Choroid plexus epithelial cell (primary cell): ENCODE measurements at regions not wholly inside any gene's neighbourhood (a gene's known extent, or its start where the extent isn't known, plus 50 kb on each side); places are given as distances from the start of the nearest gene placed in this dataset.

Experiments
- DNase-seq: peaks from one replicate; pipeline ENCODE4 v3.0.0-alpha.2; 2010; ENCODE audit warnings: low read depth
- H3K4me3 ChIP-seq: 2 replicates; pipeline ENCODE4 v1.5.1; 2011; ENCODE audit warnings: low read depth, mild to moderate bottlenecking, control low read depth, low read length, moderate library complexity
- TF ChIP-seq, protein P1 (sequence below): conservative IDR thresholded peaks from 2 replicates; pipeline ENCODE4 v1.5.1; 2011; ENCODE audit warnings: low read depth, mild to moderate bottlenecking, control low read depth, inconsistent platforms, low read length, moderate library complexity

DNA sequence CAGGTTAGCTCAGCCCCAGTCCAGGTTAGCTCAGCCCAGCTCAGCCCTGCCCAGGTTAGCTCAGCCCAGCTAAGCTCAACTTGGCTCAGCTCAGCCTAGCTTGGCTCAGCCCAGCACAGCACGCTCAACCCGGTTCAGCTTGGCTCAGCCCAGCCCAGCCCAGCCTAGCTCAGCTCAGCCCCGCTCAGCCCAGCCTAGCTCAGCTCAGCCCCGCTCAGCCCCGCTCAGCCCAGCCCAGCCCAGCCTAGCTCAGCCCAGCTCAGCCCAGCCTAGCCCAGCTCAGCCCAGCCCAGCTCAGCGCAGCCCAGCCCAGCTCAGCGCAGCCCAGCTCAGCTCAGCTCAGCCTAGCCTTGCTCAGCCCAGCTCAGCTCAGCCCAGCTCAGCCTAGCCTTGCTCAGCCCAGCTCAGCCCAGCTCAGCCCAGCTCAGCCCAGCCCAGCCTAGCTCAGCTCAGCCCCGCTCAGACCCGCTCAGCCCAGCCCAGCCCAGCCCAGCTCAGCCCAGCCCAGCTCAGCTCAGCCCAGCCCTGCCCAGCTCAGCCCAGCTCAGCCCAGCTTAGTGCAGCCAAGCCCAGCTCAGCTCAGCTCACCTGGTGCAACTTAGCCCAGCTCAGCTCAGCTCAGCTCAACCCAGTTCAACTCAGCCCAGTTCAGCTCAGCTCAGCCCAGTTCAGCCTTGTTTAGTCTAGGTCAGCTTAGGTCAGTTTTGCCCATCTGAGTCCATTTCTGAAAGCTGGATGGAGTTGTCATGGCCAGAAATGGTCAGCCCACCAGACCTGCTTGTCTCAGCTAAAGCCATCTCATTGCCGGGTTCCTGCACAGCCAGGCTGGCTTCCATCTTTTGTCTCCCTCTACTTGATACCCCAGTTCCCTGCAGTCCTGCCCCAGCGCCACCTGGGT lies 333.6 kb downstream of the TMEM121 start:
- no peak for DNase-seq
- TF ChIP-seq, protein P1, sequence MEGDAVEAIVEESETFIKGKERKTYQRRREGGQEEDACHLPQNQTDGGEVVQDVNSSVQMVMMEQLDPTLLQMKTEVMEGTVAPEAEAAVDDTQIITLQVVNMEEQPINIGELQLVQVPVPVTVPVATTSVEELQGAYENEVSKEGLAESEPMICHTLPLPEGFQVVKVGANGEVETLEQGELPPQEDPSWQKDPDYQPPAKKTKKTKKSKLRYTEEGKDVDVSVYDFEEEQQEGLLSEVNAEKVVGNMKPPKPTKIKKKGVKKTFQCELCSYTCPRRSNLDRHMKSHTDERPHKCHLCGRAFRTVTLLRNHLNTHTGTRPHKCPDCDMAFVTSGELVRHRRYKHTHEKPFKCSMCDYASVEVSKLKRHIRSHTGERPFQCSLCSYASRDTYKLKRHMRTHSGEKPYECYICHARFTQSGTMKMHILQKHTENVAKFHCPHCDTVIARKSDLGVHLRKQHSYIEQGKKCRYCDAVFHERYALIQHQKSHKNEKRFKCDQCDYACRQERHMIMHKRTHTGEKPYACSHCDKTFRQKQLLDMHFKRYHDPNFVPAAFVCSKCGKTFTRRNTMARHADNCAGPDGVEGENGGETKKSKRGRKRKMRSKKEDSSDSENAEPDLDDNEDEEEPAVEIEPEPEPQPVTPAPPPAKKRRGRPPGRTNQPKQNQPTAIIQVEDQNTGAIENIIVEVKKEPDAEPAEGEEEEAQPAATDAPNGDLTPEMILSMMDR = no peak
- H3K4me3 ChIP-seq = no peak overlapping the region

DNA sequence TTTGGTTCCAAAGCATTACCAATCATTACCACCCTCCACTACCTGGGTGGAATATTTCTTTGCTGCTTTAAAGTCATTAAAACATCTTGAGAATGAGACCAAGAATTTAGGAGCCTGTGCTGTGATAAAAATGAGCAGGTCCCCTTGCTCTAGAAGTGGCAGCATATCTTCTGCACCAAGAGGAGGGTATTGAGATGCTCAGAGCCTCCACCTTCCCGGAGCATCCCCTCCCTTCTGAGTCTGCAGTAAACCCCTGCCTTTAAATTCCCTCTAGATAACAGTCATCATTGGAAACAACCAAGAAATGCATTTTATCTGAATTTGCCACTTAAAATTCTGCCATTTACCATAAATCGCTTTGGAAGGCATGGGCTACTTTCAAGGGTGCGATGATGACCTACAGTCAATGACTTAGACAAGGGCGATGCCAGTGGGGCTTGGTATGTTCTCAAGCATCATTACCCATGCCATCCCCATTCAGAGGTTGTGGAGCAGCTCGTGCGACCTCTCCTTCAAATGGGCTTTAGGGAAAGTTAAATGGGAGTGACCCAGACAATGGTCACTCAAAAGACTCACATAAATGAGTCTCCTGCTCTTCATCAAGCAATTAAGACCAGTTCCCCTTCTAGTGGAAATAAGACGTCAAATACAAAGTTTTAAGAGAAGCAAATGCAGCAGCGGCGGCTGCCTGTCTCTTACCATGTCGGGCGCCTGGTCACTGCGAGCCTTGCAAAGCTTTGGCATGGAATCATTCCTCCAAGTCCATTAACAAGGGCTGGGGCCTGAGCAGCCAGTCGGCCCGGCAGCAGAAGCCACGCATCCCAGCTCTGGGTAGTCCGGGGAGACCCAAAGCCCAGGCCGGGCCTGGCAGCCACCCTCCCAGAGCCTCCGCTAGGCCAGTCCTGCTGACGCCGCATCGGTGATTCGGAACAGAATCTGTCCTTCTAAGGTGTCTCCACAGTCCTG lies 334.5 kb downstream of the TMEM121 start:
- TF ChIP-seq, protein P1 = no peak
- H3K4me3 ChIP-seq = no peak overlapping the region
- DNase-seq = no peak

DNA sequence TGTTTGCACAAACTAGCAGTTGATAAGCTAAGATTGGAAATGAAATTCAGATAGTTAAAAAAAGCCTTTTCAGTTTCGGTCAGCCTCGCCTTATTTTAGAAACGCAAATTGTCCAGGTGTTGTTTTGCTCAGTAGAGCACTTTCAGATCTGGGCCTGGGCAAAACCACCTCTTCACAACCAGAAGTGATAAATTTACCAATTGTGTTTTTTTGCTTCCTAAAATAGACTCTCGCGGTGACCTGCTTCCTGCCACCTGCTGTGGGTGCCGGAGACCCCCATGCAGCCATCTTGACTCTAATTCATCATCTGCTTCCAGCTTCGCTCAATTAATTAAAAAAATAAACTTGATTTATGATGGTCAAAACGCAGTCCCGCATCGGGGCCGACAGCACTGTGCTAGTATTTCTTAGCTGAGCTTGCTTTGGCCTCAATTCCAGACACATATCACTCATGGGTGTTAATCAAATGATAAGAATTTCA lies 335.6 kb downstream of the TMEM121 start:
- DNase-seq = no peak
- no peak overlapping the region for H3K4me3 ChIP-seq
- TF ChIP-seq, protein P1 = no peak

DNA sequence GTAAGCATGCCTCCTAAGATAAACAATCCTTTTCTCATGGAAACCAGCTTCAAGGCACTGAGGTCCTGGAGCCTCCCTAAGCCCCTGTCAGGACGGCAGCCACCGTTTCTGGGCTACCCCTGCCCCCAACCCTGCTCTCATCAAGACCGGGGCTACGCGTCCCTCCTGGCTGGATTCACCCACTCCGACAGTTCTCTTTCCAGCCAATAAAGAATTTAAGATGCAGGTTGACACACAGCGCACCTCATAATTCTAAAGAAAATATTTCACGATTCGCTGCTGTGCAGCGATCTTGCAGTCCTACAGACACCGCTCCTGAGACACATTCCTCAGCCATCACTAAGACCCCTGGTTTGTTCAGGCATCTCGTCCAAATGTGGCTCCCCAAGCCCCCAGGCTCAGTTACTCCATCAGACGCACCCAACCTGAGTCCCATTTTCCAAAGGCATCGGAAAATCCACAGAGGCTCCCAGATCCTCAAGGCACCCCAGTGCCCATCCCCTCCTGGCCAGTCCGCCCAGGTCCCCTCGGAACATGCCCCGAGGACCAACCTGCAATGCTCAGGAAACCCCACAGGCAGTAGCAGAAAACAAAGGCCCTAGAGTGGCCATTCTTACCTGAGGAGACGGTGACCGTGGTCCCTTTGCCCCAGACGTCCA lies 336.3 kb downstream of the TMEM121 start:
- TF ChIP-seq, protein P1 = no peak
- no peak overlapping the region for H3K4me3 ChIP-seq
- no peak for DNase-seq

DNA sequence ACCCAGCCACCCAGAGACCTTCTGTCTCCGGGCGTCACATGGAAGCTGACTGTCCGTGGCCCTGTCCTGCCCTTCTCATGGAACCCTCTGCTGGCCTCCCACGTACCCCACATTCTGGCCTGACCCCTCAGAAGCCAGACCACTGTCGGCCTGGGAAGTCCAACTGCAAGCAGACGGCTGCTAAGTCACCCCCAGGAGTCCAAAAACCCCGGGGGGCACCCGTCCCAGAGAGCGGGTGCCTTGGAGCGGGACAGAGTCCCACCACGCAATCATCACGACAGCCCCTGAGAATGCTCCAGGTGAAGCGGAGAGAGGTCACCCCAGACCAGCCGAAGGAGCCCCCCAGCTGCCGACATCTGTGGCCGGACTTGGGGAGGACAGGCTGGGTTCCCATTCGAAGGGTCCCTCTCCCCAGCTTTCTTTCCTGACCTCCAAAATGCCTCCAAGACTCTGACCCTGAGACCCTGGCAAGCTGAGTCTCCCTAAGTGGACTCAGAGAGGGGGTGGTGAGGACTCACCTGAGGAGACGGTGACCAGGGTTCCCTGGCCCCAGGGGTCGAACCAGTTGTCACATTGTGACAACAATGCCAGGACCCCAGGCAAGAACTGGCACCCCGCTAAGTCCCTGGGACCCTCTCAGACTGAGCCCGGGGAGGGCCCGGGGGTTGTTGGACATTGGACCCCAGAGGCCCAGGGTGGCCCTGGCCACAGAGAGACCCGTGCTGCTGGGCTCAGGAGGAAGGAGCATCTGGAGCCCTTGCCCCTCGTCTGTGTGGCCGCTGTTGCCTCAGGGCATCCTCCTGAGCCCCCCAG lies 337.1 kb downstream of the TMEM121 start:
- H3K4me3 ChIP-seq = no peak overlapping the region
- no peak for DNase-seq
- TF ChIP-seq, protein P1 = no peak

DNA sequence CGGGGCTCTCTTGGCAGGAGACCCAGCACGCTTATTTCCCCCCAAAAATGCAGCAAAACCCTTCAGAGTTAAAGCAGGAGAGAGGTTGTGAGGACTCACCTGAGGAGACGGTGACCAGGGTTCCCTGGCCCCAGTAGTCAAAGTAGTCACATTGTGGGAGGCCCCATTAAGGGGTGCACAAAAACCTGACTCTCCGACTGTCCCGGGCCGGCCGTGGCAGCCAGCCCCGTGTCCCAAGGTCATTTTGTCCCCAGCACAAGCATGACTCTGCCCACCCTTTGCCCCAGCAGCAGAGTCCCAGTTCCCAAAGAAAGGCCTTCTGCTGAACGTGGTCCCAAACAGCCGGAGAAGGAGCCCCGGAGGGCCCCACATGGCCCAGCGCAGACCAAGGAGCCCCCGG lies 337.7 kb downstream of the TMEM121 start:
- no peak for DNase-seq
- no peak overlapping the region for H3K4me3 ChIP-seq
- TF ChIP-seq, protein P1 = no peak
